ENCODE measurements at regions not wholly inside any gene's neighbourhood (a gene's known extent, or its start where the extent isn't known, plus 50 kb on each side); places are given as distances from the start of the nearest gene placed in this dataset.

DNA sequence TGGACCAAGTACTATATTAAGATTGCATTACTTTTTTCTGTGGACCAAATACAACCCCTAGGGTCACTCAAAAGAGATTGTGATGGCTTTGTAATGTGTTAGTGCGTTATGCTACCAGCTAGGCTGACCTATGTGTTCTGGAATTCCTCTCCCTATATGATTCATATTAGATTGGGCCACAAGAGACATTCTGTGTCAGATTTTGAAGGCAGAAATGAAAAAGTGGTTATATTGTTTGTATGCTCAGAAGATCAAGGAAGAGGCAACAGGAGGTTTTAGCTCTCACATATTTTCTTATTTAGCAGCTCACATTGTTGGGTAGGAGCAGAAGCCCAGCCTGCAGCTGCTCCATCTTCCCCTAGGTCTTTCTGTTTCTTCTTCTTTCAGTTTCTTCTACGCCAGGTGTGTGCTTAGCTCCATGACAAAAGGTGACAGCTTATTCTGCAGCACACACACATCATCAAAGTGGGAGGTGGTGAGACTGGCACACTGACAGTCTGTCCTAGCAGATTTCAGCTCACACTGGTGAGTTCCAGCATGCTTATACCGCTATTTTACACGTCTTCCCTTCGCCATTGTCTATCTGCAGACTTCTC lies 156.8 kb upstream of the UBE2E3 start:
- no peak for TF ChIP-seq POLR2A (IDR thresholded peaks at IDR 0.05)
- TF ChIP-seq, protein P1, sequence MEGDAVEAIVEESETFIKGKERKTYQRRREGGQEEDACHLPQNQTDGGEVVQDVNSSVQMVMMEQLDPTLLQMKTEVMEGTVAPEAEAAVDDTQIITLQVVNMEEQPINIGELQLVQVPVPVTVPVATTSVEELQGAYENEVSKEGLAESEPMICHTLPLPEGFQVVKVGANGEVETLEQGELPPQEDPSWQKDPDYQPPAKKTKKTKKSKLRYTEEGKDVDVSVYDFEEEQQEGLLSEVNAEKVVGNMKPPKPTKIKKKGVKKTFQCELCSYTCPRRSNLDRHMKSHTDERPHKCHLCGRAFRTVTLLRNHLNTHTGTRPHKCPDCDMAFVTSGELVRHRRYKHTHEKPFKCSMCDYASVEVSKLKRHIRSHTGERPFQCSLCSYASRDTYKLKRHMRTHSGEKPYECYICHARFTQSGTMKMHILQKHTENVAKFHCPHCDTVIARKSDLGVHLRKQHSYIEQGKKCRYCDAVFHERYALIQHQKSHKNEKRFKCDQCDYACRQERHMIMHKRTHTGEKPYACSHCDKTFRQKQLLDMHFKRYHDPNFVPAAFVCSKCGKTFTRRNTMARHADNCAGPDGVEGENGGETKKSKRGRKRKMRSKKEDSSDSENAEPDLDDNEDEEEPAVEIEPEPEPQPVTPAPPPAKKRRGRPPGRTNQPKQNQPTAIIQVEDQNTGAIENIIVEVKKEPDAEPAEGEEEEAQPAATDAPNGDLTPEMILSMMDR (IDR thresholded peaks at IDR 0.05) = no peak

Measured in sigmoid colon (tissue), 3 donors.